H7 (cell line): ENCODE measurements at regions not wholly inside any gene's neighbourhood (a gene's known extent, or its start where the extent isn't known, plus 50 kb on each side); places are given as distances from the start of the nearest gene placed in this dataset.

ENCODE experiments used
- DNase-seq: peaks from one replicate; pipeline ENCODE4 v3.0.0; 2012
- H3K27me3 ChIP-seq: 2 replicates; pipeline ENCODE4 v1.6.0; 2011; ENCODE audit warnings: mild to moderate bottlenecking, low read length; ENCODE audit not compliant: control insufficient read depth, insufficient read depth
- H3K36me3 ChIP-seq: replicated peaks from 2 replicates; pipeline ENCODE4 v1.5.1; 2011; ENCODE audit warnings: low read length; ENCODE audit not compliant: control insufficient read depth, insufficient read depth
- H3K4me3 ChIP-seq: 2 replicates; pipeline ENCODE4 v1.5.1; 2011; ENCODE audit warnings: low read depth, mild to moderate bottlenecking, control low read depth, low read length, moderate library complexity; ENCODE audit not compliant: insufficient read depth

- no peak for DNase-seq
- H3K36me3 ChIP-seq: no peaks in the 10 kb centered on the region
- H3K4me3 ChIP-seq: no peak overlapping the region
- H3K27me3 ChIP-seq: no peaks in the 10 kb centered on the region
Measured at GRCh38 chr10:3613318-3613717, 171.7 kb downstream of the KLF6 start.

GRCh38 chr10:3612183-3613001 lies 172.6 kb downstream of the KLF6 start:
- DNase-seq: no peak
- Histone ChIP-seq H3K4me3 (no peak overlapping the region), H3K36me3 (no peaks in the 10 kb centered on the region), H3K27me3 (no peaks in the 10 kb centered on the region)

DNA sequence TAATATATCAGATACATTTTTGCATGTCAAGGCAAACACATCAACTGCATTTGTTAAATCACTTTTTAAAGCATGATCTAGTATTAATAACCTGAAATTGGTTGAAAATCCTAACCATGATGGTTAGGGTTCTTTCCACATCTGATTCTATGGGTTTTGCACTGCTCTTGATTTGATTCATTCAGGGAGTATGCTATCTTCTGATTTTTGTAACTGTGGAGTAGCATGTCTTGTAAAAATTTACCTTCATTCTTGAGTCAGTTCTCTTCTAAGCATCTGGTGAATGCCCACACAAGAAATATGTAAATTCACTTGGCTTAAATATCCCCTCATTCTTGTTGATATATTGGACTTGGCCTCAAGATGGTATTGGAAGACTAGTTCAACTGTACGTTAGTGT lies 178.7 kb downstream of the KLF6 start:
- Histone ChIP-seq H3K4me3 (no peak overlapping the region), H3K36me3 (no peaks in the 10 kb centered on the region), H3K27me3 (no peaks in the 10 kb centered on the region)
- DNase-seq: no peak

DNA sequence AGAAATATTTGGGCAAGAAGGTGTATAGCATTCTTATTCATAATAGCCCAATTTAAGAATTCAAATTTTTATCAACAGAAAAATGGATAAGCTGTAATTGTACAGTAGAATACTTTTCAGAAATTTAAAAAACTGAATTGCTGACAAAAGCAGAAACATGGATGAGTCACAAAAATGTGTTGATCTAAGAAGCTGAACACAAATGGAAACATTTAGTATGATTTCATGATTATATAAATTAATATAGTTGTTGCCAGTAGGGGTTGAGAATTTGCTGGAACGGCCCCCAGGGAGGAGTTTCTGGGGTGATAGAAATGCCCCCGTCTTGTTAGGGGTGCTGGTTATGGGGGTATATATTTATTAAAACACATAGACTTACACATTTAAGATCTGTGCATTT lies 179.1 kb downstream of the KLF6 start:
- no peak overlapping the region for H3K4me3 ChIP-seq
- H3K27me3 ChIP-seq: no peaks in the 10 kb centered on the region
- no peaks in the 10 kb centered on the region for H3K36me3 ChIP-seq
- DNase-seq: no peak

GRCh38 chr10:3595736-3596135 lies 189.3 kb downstream of the KLF6 start:
- Histone ChIP-seq H3K4me3 (no peak overlapping the region), H3K36me3 (no peaks in the 10 kb centered on the region), H3K27me3 (no peaks in the 10 kb centered on the region)
- no peak for DNase-seq

- no peak for DNase-seq
- H3K36me3 ChIP-seq: no peaks in the 10 kb centered on the region
- H3K27me3 ChIP-seq: no peaks in the 10 kb centered on the region
- no peak overlapping the region for H3K4me3 ChIP-seq
Measured at GRCh38 chr10:3593611-3594010, 191.4 kb downstream of the KLF6 start.

GRCh38 chr10:3592424-3592823 lies 192.6 kb downstream of the KLF6 start:
- no peaks in the 10 kb centered on the region for H3K36me3 ChIP-seq
- H3K27me3 ChIP-seq: no peaks in the 10 kb centered on the region
- no peak for DNase-seq
- H3K4me3 ChIP-seq: no peak overlapping the region

GRCh38 chr10:3588816-3589215 lies 196.2 kb downstream of the KLF6 start:
- no peak overlapping the region for H3K4me3 ChIP-seq
- DNase-seq: no peak
- no peaks in the 10 kb centered on the region for H3K27me3 ChIP-seq
- H3K36me3 ChIP-seq: no peaks in the 10 kb centered on the region

DNA sequence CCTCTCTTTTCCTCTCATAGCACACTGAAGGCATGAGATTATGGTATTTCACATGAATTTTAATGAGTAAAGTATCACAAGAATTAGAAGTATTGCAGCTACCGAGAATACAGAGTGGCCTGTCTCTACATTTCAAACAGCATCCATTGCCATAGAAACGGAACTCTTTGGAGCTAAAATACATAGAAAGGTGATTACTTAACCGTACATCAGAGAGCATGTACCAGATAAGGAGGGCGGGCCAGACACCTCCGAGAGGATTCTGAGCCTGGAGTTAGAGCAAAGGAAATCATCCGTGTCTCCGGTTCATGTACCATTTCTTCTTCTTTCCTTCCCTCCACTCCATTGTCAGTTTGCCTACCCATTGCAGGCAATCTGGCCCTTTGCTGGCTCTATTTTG lies 196.7 kb downstream of the KLF6 start:
- DNase-seq: no peak
- Histone ChIP-seq H3K36me3 (no peaks in the 10 kb centered on the region), H3K27me3 (no peaks in the 10 kb centered on the region), H3K4me3 (no peak overlapping the region)

GRCh38 chr10:3584926-3585784 lies 199.9 kb downstream of the KLF6 start:
- Histone ChIP-seq H3K4me3 (no peak overlapping the region), H3K27me3 (no peaks in the 10 kb centered on the region), H3K36me3 (no peaks in the 10 kb centered on the region)
- no peak for DNase-seq

DNA sequence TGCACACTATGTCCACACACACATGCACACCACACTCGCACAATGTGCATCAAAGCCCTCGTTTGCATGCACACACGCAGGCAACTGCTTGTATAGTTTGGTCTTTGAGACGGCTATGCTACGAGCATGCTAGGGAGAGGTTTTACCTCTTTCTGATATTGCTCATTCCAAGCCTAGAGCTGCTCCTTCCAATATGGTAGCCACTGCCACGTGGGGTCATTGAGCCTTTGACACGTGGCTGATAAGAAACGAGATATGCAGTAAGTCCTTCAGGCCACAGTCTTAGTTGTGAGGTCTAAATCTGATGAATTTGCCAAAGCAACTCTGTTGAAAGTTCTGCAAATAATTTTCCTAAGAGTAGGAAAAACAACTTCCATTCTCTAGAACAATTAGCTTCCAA lies 204.4 kb downstream of the KLF6 start:
- no peak overlapping the region for H3K4me3 ChIP-seq
- H3K36me3 ChIP-seq: no peaks in the 10 kb centered on the region
- no peaks in the 10 kb centered on the region for H3K27me3 ChIP-seq
- DNase-seq: no peak

GRCh38 chr10:3579845-3580244 lies 205.2 kb downstream of the KLF6 start:
- DNase-seq: no peak
- no peaks in the 10 kb centered on the region for H3K27me3 ChIP-seq
- H3K36me3 ChIP-seq: no peaks in the 10 kb centered on the region
- no peak overlapping the region for H3K4me3 ChIP-seq

GRCh38 chr10:3578682-3579081 lies 206.3 kb downstream of the KLF6 start:
- no peak for DNase-seq
- Histone ChIP-seq H3K27me3 (no peaks in the 10 kb centered on the region), H3K4me3 (no peak overlapping the region), H3K36me3 (no peaks in the 10 kb centered on the region)

DNA sequence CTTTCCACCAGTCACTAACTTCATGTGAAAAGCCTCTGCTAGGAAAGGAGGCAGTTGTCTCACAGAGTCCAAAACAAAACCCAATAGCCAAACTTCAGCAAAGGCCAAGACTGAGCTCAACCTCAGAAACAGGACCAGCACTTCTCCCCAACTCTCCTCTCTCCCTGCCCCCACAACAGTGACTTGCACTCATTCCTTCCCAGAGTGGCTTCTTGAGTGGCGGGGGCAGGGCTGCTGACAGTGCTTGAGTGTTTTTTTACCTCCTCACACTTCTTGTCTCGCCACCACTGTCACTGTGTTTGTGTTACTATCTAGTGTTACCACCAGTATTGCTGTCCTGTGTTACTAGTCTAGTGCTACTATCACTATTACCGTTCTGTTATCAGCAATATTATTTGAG lies 206.8 kb downstream of the KLF6 start:
- Histone ChIP-seq H3K36me3 (no peaks in the 10 kb centered on the region), H3K27me3 (no peaks in the 10 kb centered on the region), H3K4me3 (no peak overlapping the region)
- no peak for DNase-seq

GRCh38 chr10:3574451-3574850 lies 210.6 kb downstream of the KLF6 start:
- no peak overlapping the region for H3K4me3 ChIP-seq
- H3K27me3 ChIP-seq: no peaks in the 10 kb centered on the region
- DNase-seq: no peak
- H3K36me3 ChIP-seq: no peaks in the 10 kb centered on the region
